ENCODE measurements at regions not wholly inside any gene's neighbourhood (a gene's known extent, or its start where the extent isn't known, plus 50 kb on each side); places are given as distances from the start of the nearest gene placed in this dataset.

DNA sequence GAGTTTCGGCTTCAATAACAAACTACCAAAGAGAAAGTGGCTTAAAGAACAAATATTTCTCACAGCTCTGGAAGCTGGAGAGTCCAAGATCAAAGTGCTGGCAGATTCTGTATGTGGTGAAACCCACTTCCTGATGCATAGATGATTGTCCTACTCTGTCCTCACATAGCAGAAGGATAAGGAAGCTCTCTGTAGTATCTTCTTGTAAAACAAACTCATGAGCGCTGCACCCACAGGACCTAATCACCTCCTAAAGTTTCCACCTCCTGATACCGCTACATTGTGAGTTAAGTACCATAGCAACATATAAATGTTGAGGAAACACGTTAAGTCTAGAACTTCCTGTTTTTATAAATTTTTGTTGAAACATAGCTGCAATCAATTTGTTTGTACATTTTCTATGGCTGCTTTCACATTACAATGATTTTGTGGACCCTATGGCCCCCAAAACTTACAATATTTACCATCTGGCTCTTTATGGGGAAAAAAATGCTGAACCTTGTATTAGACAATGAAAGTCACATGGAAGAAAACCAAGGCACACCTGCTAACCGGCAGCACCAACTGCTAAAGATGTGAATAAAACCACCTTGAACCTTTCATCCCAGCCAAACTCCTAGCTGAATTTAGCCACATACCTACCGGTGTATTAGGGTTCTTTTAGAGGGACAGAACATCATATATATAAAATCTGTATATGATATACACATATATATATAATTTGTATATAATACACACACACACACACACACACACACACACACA is 1423.4 kb downstream of the NCAM2 start:
- TF ChIP-seq, protein P1, sequence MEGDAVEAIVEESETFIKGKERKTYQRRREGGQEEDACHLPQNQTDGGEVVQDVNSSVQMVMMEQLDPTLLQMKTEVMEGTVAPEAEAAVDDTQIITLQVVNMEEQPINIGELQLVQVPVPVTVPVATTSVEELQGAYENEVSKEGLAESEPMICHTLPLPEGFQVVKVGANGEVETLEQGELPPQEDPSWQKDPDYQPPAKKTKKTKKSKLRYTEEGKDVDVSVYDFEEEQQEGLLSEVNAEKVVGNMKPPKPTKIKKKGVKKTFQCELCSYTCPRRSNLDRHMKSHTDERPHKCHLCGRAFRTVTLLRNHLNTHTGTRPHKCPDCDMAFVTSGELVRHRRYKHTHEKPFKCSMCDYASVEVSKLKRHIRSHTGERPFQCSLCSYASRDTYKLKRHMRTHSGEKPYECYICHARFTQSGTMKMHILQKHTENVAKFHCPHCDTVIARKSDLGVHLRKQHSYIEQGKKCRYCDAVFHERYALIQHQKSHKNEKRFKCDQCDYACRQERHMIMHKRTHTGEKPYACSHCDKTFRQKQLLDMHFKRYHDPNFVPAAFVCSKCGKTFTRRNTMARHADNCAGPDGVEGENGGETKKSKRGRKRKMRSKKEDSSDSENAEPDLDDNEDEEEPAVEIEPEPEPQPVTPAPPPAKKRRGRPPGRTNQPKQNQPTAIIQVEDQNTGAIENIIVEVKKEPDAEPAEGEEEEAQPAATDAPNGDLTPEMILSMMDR (IDR thresholded peaks at IDR 0.05), result no peak
- TF ChIP-seq POLR2A (IDR thresholded peaks at IDR 0.05), result no peak

Measured in uterus (tissue), 2 donors.